H1 (cell line): ENCODE measurements at regions not wholly inside any gene's neighbourhood (a gene's known extent, or its start where the extent isn't known, plus 50 kb on each side); places are given as distances from the start of the nearest gene placed in this dataset.

Experiments
- ATF3 ChIP-seq: IDR thresholded peaks from 2 replicates; pipeline ENCODE4 v1.6.1; 2011; ENCODE audit warnings: low read depth, mild to moderate bottlenecking, low read length; ENCODE audit not compliant: insufficient read depth
- CBX8 ChIP-seq: fragments of 300-800, 300-1000 bp; sonication (generic); IDR thresholded peaks from 2 replicates; pipeline ENCODE4 v1.7.1; 2016; ENCODE audit warnings: low read depth, low read length, borderline replicate concordance
- CHD2 ChIP-seq: IDR thresholded peaks from 2 replicates; pipeline ENCODE4 v1.6.1; 2012; ENCODE audit warnings: low read length, improper control_type of control experiment
- KDM1A ChIP-seq: fragments of 200-600, 300-600 bp; sonication (generic); IDR thresholded peaks from 2 replicates; pipeline ENCODE4 v1.7.1; 2016; ENCODE audit warnings: mild to moderate bottlenecking, low read length, borderline replicate concordance
- MAFK ChIP-seq: IDR thresholded peaks from 2 replicates; pipeline ENCODE4 v1.6.1; 2012; ENCODE audit warnings: low read depth, mild to moderate bottlenecking, improper control_type of control experiment, low read length
- SIRT6 ChIP-seq: IDR thresholded peaks from one replicate; pipeline ENCODE4 v1.7.1; 2012; ENCODE audit warnings: low read length, inconsistent platforms

GRCh38 chr3:70539908-70540307 is 227.5 kb upstream of the MDFIC2 start (continued):
- TF ChIP-seq MAFK, result no peak
- no peak for TF ChIP-seq ATF3
- TF ChIP-seq CHD2, result no peak
- TF ChIP-seq CBX8, result no peak
- no peak for TF ChIP-seq SIRT6
- TF ChIP-seq KDM1A, result no peak
